ENCODE measurements at regions not wholly inside any gene's neighbourhood (a gene's known extent, or its start where the extent isn't known, plus 50 kb on each side); places are given as distances from the start of the nearest gene placed in this dataset.

DNA sequence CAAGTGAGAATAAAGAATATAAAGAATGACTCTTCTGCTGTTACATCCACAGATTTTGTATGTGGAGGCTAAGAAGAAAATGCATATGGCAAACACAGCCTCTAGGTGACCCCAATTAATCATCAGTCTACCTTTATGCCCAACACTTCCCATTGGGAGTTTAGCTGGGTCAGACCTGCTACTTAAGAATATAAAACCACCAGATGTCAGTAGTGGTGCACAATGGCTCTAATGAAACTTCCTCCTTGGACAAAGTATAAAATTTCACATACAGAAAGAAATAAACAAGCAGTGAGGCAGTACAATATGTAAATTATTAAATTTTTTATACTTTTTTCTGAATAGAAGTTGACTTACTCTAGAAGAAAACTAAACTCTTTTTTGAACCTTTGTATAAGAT is 539.9 kb downstream of the BRINP1 start:
- H3K4me3 Mint-ChIP-seq, result no peak overlapping the region
- no peaks in the 10 kb centered on the region for H3K4me1 Mint-ChIP-seq

DNA sequence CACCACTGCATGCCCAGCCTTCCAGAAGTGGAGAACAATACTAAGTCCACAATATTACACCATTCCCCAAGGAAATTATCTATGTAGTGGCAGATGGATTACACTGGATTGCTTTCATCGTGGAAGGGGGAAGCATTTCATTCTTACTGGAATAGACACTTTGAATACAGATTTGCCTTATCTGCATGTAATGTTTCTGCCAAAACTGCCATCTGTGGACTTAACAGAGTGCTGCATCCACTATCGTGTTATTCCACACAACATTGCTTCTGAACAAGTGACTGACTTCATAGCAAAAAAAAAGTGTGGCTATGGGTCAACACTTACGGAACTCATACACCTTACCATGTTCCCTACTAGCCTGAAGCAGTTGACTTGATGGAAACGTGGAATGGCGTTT is 536.9 kb downstream of the BRINP1 start:
- Histone ChIP-seq H3K4me3 (ENCODE audit: low read depth, low read length) (no peak overlapping the region), H3K27me3 (ENCODE audit: control insufficient read depth, insufficient read depth, low read length) (no peaks in the 10 kb centered on the region), H3K27ac (ENCODE audit: insufficient read depth, low read length, poor library complexity, severe bottlenecking) (no peak overlapping the region), H3K9me3 (ENCODE audit: control insufficient read depth in 2 of 2, low read length in 2 of 2) (peaks cover 0 to 17% of the 10 kb centered on the region in 2 experiments), H3K36me3 (ENCODE audit: control insufficient read depth, insufficient read depth, low read length) (no peaks in the 10 kb centered on the region), H3K4me1 (ENCODE audit: control insufficient read depth, insufficient read depth, low read length, poor library complexity, severe bottlenecking) (no peaks in the 10 kb centered on the region)
- Mint-ChIP-seq H3K4me3 (no peak overlapping the region), H3K9me3 (peaks cover 0 to 14% (median 4%) of the 10 kb centered on the region in 7 donors), H3K36me3 (no peaks in the 10 kb centered on the region), H3K27ac (no peak overlapping the region), H3K4me1 (no peaks in the 10 kb centered on the region), H3K27me3 (no peaks in the 10 kb centered on the region)
- ATAC-seq (ENCODE audit: low read depth in 2 of 2), result no peak
- DNase-seq, result no peak

More for the DNA sequence above, 539.9 kb downstream of the BRINP1 start:
- DNase-seq (no peak), ATAC-seq (ENCODE audit: low read depth in 2 of 2) (no peak)
- H3K27me3 ChIP-seq (ENCODE audit: control insufficient read depth, insufficient read depth, low read length), result no peaks in the 10 kb centered on the region
- Mint-ChIP-seq H3K27ac (no peak overlapping the region), H3K27me3 (no peaks in the 10 kb centered on the region), H3K9me3 (peaks cover 0 to 15% (median 3%) of the 10 kb centered on the region in 7 donors), H3K36me3 (no peaks in the 10 kb centered on the region)
- no peak overlapping the region for H3K27ac ChIP-seq (ENCODE audit: insufficient read depth, low read length, poor library complexity, severe bottlenecking)
- H3K4me3 ChIP-seq (ENCODE audit: low read depth, low read length), result no peak overlapping the region
- H3K4me1 ChIP-seq (ENCODE audit: control insufficient read depth, insufficient read depth, low read length, poor library complexity, severe bottlenecking), result no peaks in the 10 kb centered on the region
- H3K36me3 ChIP-seq (ENCODE audit: control insufficient read depth, insufficient read depth, low read length), result no peaks in the 10 kb centered on the region
- peaks cover 0 to 11% of the 10 kb centered on the region in 2 experiments for H3K9me3 ChIP-seq (ENCODE audit: control insufficient read depth in 2 of 2, low read length in 2 of 2)

DNA sequence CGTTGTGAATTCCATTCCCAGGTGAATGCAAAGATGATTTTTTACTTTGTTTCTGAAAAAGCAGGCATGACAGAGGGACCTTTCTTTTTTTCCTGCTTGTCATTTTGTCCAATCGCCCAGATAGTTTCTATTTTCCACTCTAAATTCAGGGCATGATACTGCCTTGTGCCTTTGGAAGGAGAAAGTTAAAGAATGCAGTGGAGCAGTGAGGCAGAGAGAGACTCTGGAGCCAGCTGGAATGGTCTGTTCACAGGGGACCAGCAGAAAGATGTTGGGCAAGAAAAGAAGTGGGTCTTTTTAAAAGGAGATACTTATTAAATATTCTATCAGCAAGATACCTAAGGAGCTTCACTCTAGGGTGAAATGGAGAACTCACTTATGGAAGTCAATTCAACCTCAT is 532.3 kb downstream of the BRINP1 start:
- Mint-ChIP-seq H3K36me3 (no peaks in the 10 kb centered on the region), H3K4me3 (no peak overlapping the region), H3K27me3 (no peaks in the 10 kb centered on the region), H3K4me1 (no peaks in the 10 kb centered on the region), H3K27ac (no peak overlapping the region), H3K9me3 (peaks cover 0 to 12% (median 3%) of the 10 kb centered on the region in 7 donors)
- no peak for DNase-seq
- Histone ChIP-seq H3K36me3 (ENCODE audit: control insufficient read depth, insufficient read depth, low read length) (no peaks in the 10 kb centered on the region), H3K9me3 (ENCODE audit: control insufficient read depth in 2 of 2, low read length in 2 of 2) (peaks cover 0 to 12% of the 10 kb centered on the region in 2 experiments), H3K4me1 (ENCODE audit: control insufficient read depth, insufficient read depth, low read length, poor library complexity, severe bottlenecking) (no peaks in the 10 kb centered on the region), H3K27ac (ENCODE audit: insufficient read depth, low read length, poor library complexity, severe bottlenecking) (no peak overlapping the region), H3K27me3 (ENCODE audit: control insufficient read depth, insufficient read depth, low read length) (no peaks in the 10 kb centered on the region), H3K4me3 (ENCODE audit: low read depth, low read length) (no peak overlapping the region)
- no peak for ATAC-seq (ENCODE audit: low read depth in 2 of 2)

DNA sequence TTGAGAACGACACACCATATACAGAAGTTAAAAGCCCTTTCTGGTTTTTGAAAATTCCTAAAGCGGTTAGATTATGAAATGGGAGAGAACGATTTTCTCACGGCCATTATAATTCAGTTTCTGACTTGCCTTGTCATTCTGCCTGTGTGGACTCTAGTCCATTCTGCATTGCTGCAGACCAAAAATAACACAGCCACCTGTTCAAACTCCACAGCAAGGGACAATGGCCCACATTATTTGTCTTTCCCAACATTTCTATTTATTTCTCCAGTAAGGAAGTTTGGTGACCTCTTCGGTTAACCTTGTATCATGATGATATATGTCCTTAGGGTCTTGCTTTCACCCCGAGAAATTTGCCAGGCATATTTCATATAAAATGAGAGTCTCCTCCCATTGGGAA is 497.7 kb downstream of the BRINP1 start:
- Mint-ChIP-seq H3K4me1 (no peaks in the 10 kb centered on the region), H3K27me3 (no peaks in the 10 kb centered on the region), H3K36me3 (no peaks in the 10 kb centered on the region), H3K4me3 (no peak overlapping the region), H3K27ac (no peak overlapping the region), H3K9me3 (peaks cover 0 to 20% (median 5%) of the 10 kb centered on the region in 7 donors)
- Histone ChIP-seq H3K9me3 (ENCODE audit: control insufficient read depth in 2 of 2, low read length in 2 of 2) (no peaks in the 10 kb centered on the region), H3K27me3 (ENCODE audit: control insufficient read depth, insufficient read depth, low read length) (no peaks in the 10 kb centered on the region), H3K4me3 (ENCODE audit: low read depth, low read length) (no peak overlapping the region), H3K27ac (ENCODE audit: insufficient read depth, low read length, poor library complexity, severe bottlenecking) (no peak overlapping the region), H3K36me3 (ENCODE audit: control insufficient read depth, insufficient read depth, low read length) (no peaks in the 10 kb centered on the region), H3K4me1 (ENCODE audit: control insufficient read depth, insufficient read depth, low read length, poor library complexity, severe bottlenecking) (no peaks in the 10 kb centered on the region)
- ATAC-seq (ENCODE audit: low read depth in 2 of 2) (no peak), DNase-seq (no peak)

DNA sequence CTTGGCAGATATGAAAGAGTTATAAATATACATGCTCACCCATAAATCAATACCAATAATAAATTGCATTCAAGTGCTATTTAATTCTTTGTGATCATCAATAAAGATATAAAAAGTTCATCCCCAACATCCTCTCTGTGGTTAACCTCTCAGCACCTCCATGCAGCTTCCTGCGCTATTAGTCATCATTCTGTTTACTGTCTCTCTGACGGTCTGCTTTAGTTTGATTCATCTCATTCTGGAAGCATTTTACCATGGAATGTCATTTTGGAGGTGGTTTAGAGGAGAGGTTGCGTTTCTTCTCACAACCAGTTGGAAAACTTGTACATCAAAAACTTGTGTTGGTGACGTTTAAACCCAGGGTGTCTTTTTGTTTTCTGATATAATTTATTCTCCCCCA is 486.6 kb downstream of the BRINP1 start:
- Histone ChIP-seq H3K4me3 (ENCODE audit: low read depth, low read length) (no peak overlapping the region), H3K27me3 (ENCODE audit: control insufficient read depth, insufficient read depth, low read length) (no peaks in the 10 kb centered on the region), H3K9me3 (ENCODE audit: control insufficient read depth in 2 of 2, low read length in 2 of 2) (no peaks in the 10 kb centered on the region), H3K27ac (ENCODE audit: insufficient read depth, low read length, poor library complexity, severe bottlenecking) (no peak overlapping the region), H3K36me3 (ENCODE audit: control insufficient read depth, insufficient read depth, low read length) (no peaks in the 10 kb centered on the region), H3K4me1 (ENCODE audit: control insufficient read depth, insufficient read depth, low read length, poor library complexity, severe bottlenecking) (no peaks in the 10 kb centered on the region)
- Mint-ChIP-seq H3K9me3 (peaks cover 0 to 11% (median 4%) of the 10 kb centered on the region in 7 donors), H3K4me3 (no peak overlapping the region), H3K27ac (no peak overlapping the region), H3K27me3 (no peaks in the 10 kb centered on the region), H3K36me3 (no peaks in the 10 kb centered on the region), H3K4me1 (no peaks in the 10 kb centered on the region)
- DNase-seq (no peak), ATAC-seq (ENCODE audit: low read depth in 2 of 2) (no peak)

DNA sequence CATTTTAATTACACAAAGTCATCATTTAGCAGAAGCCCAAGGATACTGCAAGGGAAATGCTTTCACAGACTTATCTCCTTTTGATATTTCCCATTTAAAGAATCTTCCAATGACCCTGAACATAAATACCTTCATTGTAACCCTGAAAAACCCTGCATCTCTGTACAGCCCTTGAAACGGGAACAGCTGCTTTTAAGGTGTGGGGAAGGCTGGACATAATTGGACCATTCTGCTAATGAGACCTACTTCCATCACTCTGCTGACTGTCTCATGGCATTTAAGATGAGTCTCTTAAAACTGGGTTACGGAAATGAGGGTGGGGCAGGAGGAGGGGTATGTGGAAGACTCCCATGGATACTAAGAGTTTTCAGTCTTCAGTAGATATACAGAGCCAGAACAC is 485.8 kb downstream of the BRINP1 start:
- no peaks in the 10 kb centered on the region for H3K27me3 ChIP-seq (ENCODE audit: control insufficient read depth, insufficient read depth, low read length)
- Mint-ChIP-seq H3K27me3 (no peaks in the 10 kb centered on the region), H3K4me3 (no peak overlapping the region), H3K4me1 (no peaks in the 10 kb centered on the region), H3K27ac (no peak overlapping the region), H3K36me3 (no peaks in the 10 kb centered on the region), H3K9me3 (peaks cover 1 to 14% (median 4%) of the 10 kb centered on the region in 7 donors)
- ATAC-seq (ENCODE audit: low read depth in 2 of 2) (no peak), DNase-seq (no peak)
- H3K9me3 ChIP-seq (ENCODE audit: control insufficient read depth in 2 of 2, low read length in 2 of 2), result no peaks in the 10 kb centered on the region
- H3K4me3 ChIP-seq (ENCODE audit: low read depth, low read length), result no peak overlapping the region
- H3K4me1 ChIP-seq (ENCODE audit: control insufficient read depth, insufficient read depth, low read length, poor library complexity, severe bottlenecking), result no peaks in the 10 kb centered on the region
- H3K27ac ChIP-seq (ENCODE audit: insufficient read depth, low read length, poor library complexity, severe bottlenecking), result no peak overlapping the region
- no peaks in the 10 kb centered on the region for H3K36me3 ChIP-seq (ENCODE audit: control insufficient read depth, insufficient read depth, low read length)

DNA sequence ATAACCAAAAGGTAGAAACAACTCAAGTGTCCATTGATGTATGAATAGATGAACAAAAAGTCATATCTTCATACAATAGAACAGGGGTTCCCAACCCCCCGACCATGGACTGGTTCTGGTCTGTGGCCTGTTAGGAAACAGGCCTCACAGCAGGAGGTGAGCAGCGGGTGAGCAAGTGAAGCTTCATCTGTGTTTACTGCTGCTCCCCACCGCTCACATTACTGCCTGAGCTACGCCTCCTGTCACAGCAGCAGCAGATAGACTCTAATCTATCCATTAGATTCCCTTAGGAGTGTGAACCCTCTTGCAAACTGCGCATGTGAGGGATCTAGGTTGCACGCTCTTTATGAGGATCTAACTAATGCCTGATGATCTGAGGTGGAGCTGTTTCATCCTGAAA is 478.0 kb downstream of the BRINP1 start:
- Mint-ChIP-seq H3K27ac (no peak overlapping the region), H3K27me3 (no peaks in the 10 kb centered on the region), H3K4me1 (no peaks in the 10 kb centered on the region), H3K9me3 (peaks cover 2 to 22% (median 7%) of the 10 kb centered on the region in 7 donors), H3K4me3 (no peak overlapping the region), H3K36me3 (no peaks in the 10 kb centered on the region)
- ATAC-seq (ENCODE audit: low read depth in 2 of 2), result no peak
- DNase-seq, result no peak
- Histone ChIP-seq H3K36me3 (ENCODE audit: control insufficient read depth, insufficient read depth, low read length) (no peaks in the 10 kb centered on the region), H3K4me3 (ENCODE audit: low read depth, low read length) (no peak overlapping the region), H3K9me3 (ENCODE audit: control insufficient read depth in 2 of 2, low read length in 2 of 2) (peaks cover 3 to 6% of the 10 kb centered on the region in 2 experiments), H3K27me3 (ENCODE audit: control insufficient read depth, insufficient read depth, low read length) (no peaks in the 10 kb centered on the region), H3K4me1 (ENCODE audit: control insufficient read depth, insufficient read depth, low read length, poor library complexity, severe bottlenecking) (no peaks in the 10 kb centered on the region), H3K27ac (ENCODE audit: insufficient read depth, low read length, poor library complexity, severe bottlenecking) (no peak overlapping the region)

DNA sequence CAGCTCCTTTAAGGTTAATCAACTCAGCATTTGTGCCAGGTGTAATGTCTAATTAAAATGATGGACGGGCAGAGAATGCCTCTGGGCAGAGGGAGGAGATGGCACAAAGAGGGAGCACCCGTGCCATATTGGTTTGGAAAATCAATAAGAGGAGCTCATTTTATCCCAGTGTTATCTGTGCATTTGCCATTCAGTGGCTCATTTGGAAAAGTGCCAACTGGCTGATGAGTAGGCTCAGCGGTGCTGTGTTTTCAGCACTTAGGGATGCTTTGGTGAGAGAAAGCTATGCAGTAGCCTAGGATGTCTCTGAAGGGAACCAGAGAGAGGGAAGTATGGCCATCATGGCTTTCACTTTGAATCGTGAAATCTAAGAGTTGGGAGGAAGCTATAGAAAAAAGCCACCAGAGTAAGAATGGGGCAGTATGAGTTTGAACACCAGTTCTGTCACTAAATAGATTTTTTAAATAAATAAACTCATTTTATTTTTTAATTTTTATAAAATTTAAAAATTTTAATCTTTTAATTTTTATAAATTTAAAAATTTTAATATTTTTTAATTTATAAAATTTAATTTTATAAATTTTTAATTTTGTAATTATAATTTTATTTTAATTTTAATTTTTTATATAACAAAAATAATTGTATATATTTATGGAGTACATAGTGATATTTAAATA is 472.8 kb downstream of the BRINP1 start:
- Histone ChIP-seq H3K9me3 (ENCODE audit: control insufficient read depth in 2 of 2, low read length in 2 of 2) (peaks cover 2 to 4% of the 10 kb centered on the region in 2 experiments), H3K27ac (ENCODE audit: insufficient read depth, low read length, poor library complexity, severe bottlenecking) (no peak overlapping the region), H3K36me3 (ENCODE audit: control insufficient read depth, insufficient read depth, low read length) (no peaks in the 10 kb centered on the region), H3K27me3 (ENCODE audit: control insufficient read depth, insufficient read depth, low read length) (no peaks in the 10 kb centered on the region), H3K4me1 (ENCODE audit: control insufficient read depth, insufficient read depth, low read length, poor library complexity, severe bottlenecking) (no peaks in the 10 kb centered on the region), H3K4me3 (ENCODE audit: low read depth, low read length) (no peak overlapping the region)
- Mint-ChIP-seq H3K4me3 (no peak overlapping the region), H3K27ac (no peak overlapping the region), H3K27me3 (no peaks in the 10 kb centered on the region), H3K9me3 (peaks cover 0 to 31% (median 8%) of the 10 kb centered on the region in 7 donors), H3K36me3 (no peaks in the 10 kb centered on the region), H3K4me1 (no peaks in the 10 kb centered on the region)
- ATAC-seq (ENCODE audit: low read depth in 2 of 2), result no peak
- DNase-seq, result no peak
